GOT3 (cell line): ENCODE measurements at regions not wholly inside any gene's neighbourhood (a gene's known extent, or its start where the extent isn't known, plus 50 kb on each side); places are given as distances from the start of the nearest gene placed in this dataset.
"Not testable (repeated sequence)": the region's sequence is repeated elsewhere in the genome, so short reads cannot be mapped to it uniquely, and the experiment has no call there.

Experiments
- DNase-seq: peaks from one replicate; lab custom pipeline; 2025; ENCODE audit warnings: mixed read lengths; lab: John Stamatoyannopoulos, UW

GRCh38 chrX:848386-848785 lies 217.8 kb downstream of the SHOX start:
- DNase-seq = no peak

- DNase-seq = no peak
Measured at GRCh38 chrX:843306-843705, 212.7 kb downstream of the SHOX start.

- no peak for DNase-seq
Measured at GRCh38 chrX:840556-840955, 210.0 kb downstream of the SHOX start.

- not testable (repeated sequence) for DNase-seq
Measured at GRCh38 chrX:838666-839065, 208.1 kb downstream of the SHOX start.

- not testable (repeated sequence) for DNase-seq
Measured at GRCh38 chrX:835857-836256, 205.3 kb downstream of the SHOX start.

GRCh38 chrX:830532-830931 lies 199.9 kb downstream of the SHOX start:
- no peak for DNase-seq

- no peak for DNase-seq
Measured at GRCh38 chrX:829145-829544, 198.6 kb downstream of the SHOX start.

GRCh38 chrX:828411-828959 lies 197.9 kb downstream of the SHOX start:
- DNase-seq = no peak

GRCh38 chrX:826448-826847 lies 195.9 kb downstream of the SHOX start:
- no peak for DNase-seq

GRCh38 chrX:825991-826390 lies 195.4 kb downstream of the SHOX start:
- DNase-seq = no peak

- DNase-seq = not testable (repeated sequence)
Measured at GRCh38 chrX:823073-823472, 192.5 kb downstream of the SHOX start.

- no peak for DNase-seq
Measured at GRCh38 chrX:821327-822107, 190.9 kb downstream of the SHOX start.

GRCh38 chrX:819684-820083 lies 189.1 kb downstream of the SHOX start:
- no peak for DNase-seq

- no peak for DNase-seq
Measured at GRCh38 chrX:817759-818300, 187.2 kb downstream of the SHOX start.

- not testable (repeated sequence) for DNase-seq
Measured at GRCh38 chrX:817147-817546, 186.6 kb downstream of the SHOX start.

- no peak for DNase-seq
Measured at GRCh38 chrX:816411-816810, 185.8 kb downstream of the SHOX start.

- no peak for DNase-seq
Measured at GRCh38 chrX:810186-810585, 179.6 kb downstream of the SHOX start.

- no peak for DNase-seq
Measured at GRCh38 chrX:809081-809480, 178.5 kb downstream of the SHOX start.

- DNase-seq = no peak
Measured at GRCh38 chrX:806586-806985, 176.0 kb downstream of the SHOX start.

GRCh38 chrX:805988-806387 lies 175.4 kb downstream of the SHOX start:
- no peak for DNase-seq

GRCh38 chrX:805103-805670 lies 174.6 kb downstream of the SHOX start:
- no peak for DNase-seq

- DNase-seq = no peak
Measured at GRCh38 chrX:802846-803245, 172.3 kb downstream of the SHOX start.

GRCh38 chrX:799808-800207 lies 169.2 kb downstream of the SHOX start:
- DNase-seq = no peak
